K562 (cell line): ENCODE measurements at regions not wholly inside any gene's neighbourhood (a gene's known extent, or its start where the extent isn't known, plus 50 kb on each side); places are given as distances from the start of the nearest gene placed in this dataset.

Source experiments
- ATAC-seq: fragments of 200-7000 bp; cut with Tn5 transposase; 3 replicates; pipeline ENCODE4 v1.9.1; 2020; ENCODE audit warnings: moderate library complexity
- BruUV-seq: library from RNA; stranded (reverse); fragments of 400-500 nt; replicated peaks from 2 replicates; lab custom pipeline; 2021; lab: Mats Ljungman, UMichigan
- CTCF ChIA-PET: fragments of 300-600 bp; formaldehyde crosslinking; extraction: SDS; loops from one replicate; lab custom pipeline; 2021; ENCODE audit warnings: low intra/inter-chr PET ratio; lab: Yijun Ruan, JAX
- POLR2A ChIA-PET: fragments of 300-600, 350-650 bp; sonication (Branson Sonifier 250); formaldehyde crosslinking; extraction: SDS; loops from one replicate; lab custom pipeline; 2021; ENCODE audit warnings: antibody characterized with exemption, inconsistent platforms; lab: Yijun Ruan, JAX
- DNase-seq, 4 experiments: peaks; one replicate each; pipeline versions ENCODE4 v3.0.0 to v3.0.0-alpha.2; 2011 to 2018; ENCODE audit warnings: low spot score in 3 of 4, mixed read lengths in 3 of 4; ENCODE audit errors: extremely low read depth in 1 of 4
- FAIRE-seq: peaks from 2 replicates; lab custom pipeline; 2011; peaks lifted over from hg19 to GRCh38; lab: Jason Lieb, UNC
- H2AFZ ChIP-seq: 2 replicates; pipeline ENCODE4 v1.6.0; 2011; ENCODE audit warnings: low read depth, low read length, control low read depth, inconsistent platforms
- H3K27ac ChIP-seq: fragments of 200-600 bp; 3 replicates; pipeline ENCODE4 v1.8.0; 2011; ENCODE audit warnings: low read depth, mild to moderate bottlenecking, control low read depth, inconsistent platforms, low read length, moderate library complexity, mixed read lengths; ENCODE audit errors: extremely low read depth
- H3K27me3 ChIP-seq, 2 experiments: fragments of 300-600 bp in 1 of 2; 2 replicates in 1 of 2; 3 replicates in 1 of 2; pipeline versions ENCODE4 v1.6.0 to v1.8.0; 2011; ENCODE audit warnings: inconsistent platforms in 2 of 2, low read length in 2 of 2, mild to moderate bottlenecking in 1 of 2, mixed read lengths in 1 of 2, moderate library complexity in 1 of 2; ENCODE audit not compliant: control insufficient read depth in 2 of 2, insufficient read depth in 2 of 2
- H3K36me3 ChIP-seq: fragments of 300-600 bp; 3 replicates; pipeline ENCODE4 v1.8.0; 2011; ENCODE audit warnings: mild to moderate bottlenecking, low read length, inconsistent platforms; ENCODE audit not compliant: control insufficient read depth, insufficient read depth
- H3K4me1 ChIP-seq, 2 experiments: fragments of 200-600 bp in 1 of 2; replicated peaks in 1 of 2; 2 replicates in 1 of 2; 3 replicates in 1 of 2; pipeline versions ENCODE4 v1.5.1 to v1.8.0; 2011; ENCODE audit warnings: inconsistent platforms in 2 of 2, low read length in 2 of 2, mild to moderate bottlenecking in 1 of 2, mixed read lengths in 1 of 2, moderate library complexity in 1 of 2; ENCODE audit not compliant: control insufficient read depth in 2 of 2, insufficient read depth in 2 of 2
- H3K4me2 ChIP-seq: 2 replicates; pipeline ENCODE4 v1.6.1; 2011; ENCODE audit warnings: low read length, control low read depth, inconsistent platforms, mixed read lengths; ENCODE audit not compliant: insufficient read depth
- H3K4me3 ChIP-seq: fragments of 200-600 bp; sonication (generic), shearing (Covaris generic); 2 replicates; pipeline ENCODE4 v1.5.1; 2016; ENCODE audit warnings: control low read depth, inconsistent platforms
- H3K79me2 ChIP-seq: fragments of 200-600 bp; 3 replicates; pipeline ENCODE4 v1.8.0; 2011; ENCODE audit warnings: low read length, inconsistent platforms; ENCODE audit not compliant: control insufficient read depth, insufficient read depth
- H3K9ac ChIP-seq, 2 experiments: 2 replicates each; pipeline versions ENCODE4 v1.6.0 to v1.6.1; 2011; ENCODE audit warnings: low read depth in 2 of 2, low read length in 2 of 2, control low read depth in 1 of 2, inconsistent platforms in 1 of 2, mild to moderate bottlenecking in 1 of 2, mixed read lengths in 1 of 2; ENCODE audit not compliant: insufficient read depth in 1 of 2
- H3K9me1 ChIP-seq: one replicate; pipeline ENCODE4 v1.6.0; 2011; ENCODE audit warnings: inconsistent platforms, mild to moderate bottlenecking, low read length, moderate library complexity; ENCODE audit not compliant: control insufficient read depth, insufficient read depth
- H3K9me3 ChIP-seq: replicated peaks from 2 replicates; pipeline ENCODE4 v1.5.1; 2011; ENCODE audit warnings: low read depth, low read length, inconsistent platforms; ENCODE audit not compliant: control insufficient read depth, insufficient read depth
- H4K20me1 ChIP-seq: replicated peaks from 2 replicates; pipeline ENCODE4 v1.6.1; 2011; ENCODE audit warnings: low read length, inconsistent platforms, mixed read lengths; ENCODE audit not compliant: control insufficient read depth, insufficient read depth
- ATF7 ChIP-seq: fragments of 450-650 bp; IDR thresholded peaks from 2 replicates; pipeline ENCODE4 v1.7.1; 2014; ENCODE audit warnings: mild to moderate bottlenecking, moderate library complexity
- BCOR ChIP-seq: fragments of 450-650 bp; IDR thresholded peaks from 2 replicates; pipeline ENCODE4 v1.6.1; 2016
- CHCHD3 ChIP-seq: fragments of 250-450 bp; sonication (Bioruptor Pico); IDR thresholded peaks from 2 replicates; pipeline ENCODE4 v2.1.2; 2022; ENCODE audit warnings: mild to moderate bottlenecking
- FOS ChIP-seq: IDR thresholded peaks from 3 replicates; pipeline ENCODE4 v1.6.1; 2011; ENCODE audit not compliant: insufficient read length; ENCODE audit errors: extremely low read depth
- GTF2E2 ChIP-seq: fragments of 200-800 bp; sonication (Bioruptor generic); IDR thresholded peaks from 2 replicates; pipeline ENCODE4 v1.6.1; 2016; ENCODE audit warnings: missing genetic modification characterization, missing compliant biosample characterization
- NBN ChIP-seq: fragments of 450-650 bp; IDR thresholded peaks from 2 replicates; pipeline ENCODE4 v1.6.1; 2016; ENCODE audit warnings: low read depth, mild to moderate bottlenecking
- NR2C2 ChIP-seq, 2 experiments: fragments of 200-800 bp in 1 of 2; sonication (Bioruptor generic) in 1 of 2; sonication (generic) in 1 of 2; formaldehyde crosslinking in 1 of 2; IDR thresholded peaks; 2 replicates each; pipeline versions ENCODE4 v1.6.1 to v1.8.0; 2016 to 2022; ENCODE audit warnings: mild to moderate bottlenecking in 1 of 2, missing compliant biosample characterization in 1 of 2, missing genetic modification characterization in 1 of 2, missing genetic modification reagents in 1 of 2
- NR4A1 ChIP-seq, 2 experiments: fragments of 250-450 bp in 1 of 2; fragments of 450-650 bp in 1 of 2; sonication (Bioruptor Pico) in 1 of 2; IDR thresholded peaks; 2 replicates each; pipeline versions ENCODE4 v1.4.0 to v1.6.1; 2016 to 2020; ENCODE audit warnings: mild to moderate bottlenecking in 2 of 2, missing compliant biosample characterization in 1 of 2, missing genetic modification characterization in 1 of 2, moderate library complexity in 1 of 2
- NRF1 ChIP-seq, 2 experiments: fragments of 450-650 bp; IDR thresholded peaks in 1 of 2; conservative IDR thresholded peaks in 1 of 2; 2 replicates each; pipeline ENCODE4 v1.6.1; 2014; ENCODE audit warnings: mild to moderate bottlenecking in 2 of 2
- RNF2 ChIP-seq: sonication (generic); IDR thresholded peaks from 2 replicates; pipeline ENCODE4 v1.6.1; 2016
- STAG1 ChIP-seq: sonication (generic); formaldehyde crosslinking; IDR thresholded peaks from 2 replicates; pipeline ENCODE4 v1.5.0; 2020; ENCODE audit warnings: missing genetic modification reagents, borderline replicate concordance
- ZBTB5 ChIP-seq: fragments of 450-650 bp; IDR thresholded peaks from 2 replicates; pipeline ENCODE4 v1.6.1; 2017; ENCODE audit warnings: antibody characterized with exemption
- ZNF445 ChIP-seq: fragments of 250-450 bp; sonication (Bioruptor Pico); IDR thresholded peaks from 2 replicates; pipeline ENCODE4 v1.4.0; 2020; ENCODE audit warnings: low read depth, mild to moderate bottlenecking, moderate library complexity
- ZNF584 ChIP-seq: fragments of 200-800 bp; sonication (Bioruptor generic); IDR thresholded peaks from 2 replicates; pipeline ENCODE4 v1.6.1; 2016; ENCODE audit warnings: low read depth, mild to moderate bottlenecking, missing genetic modification characterization, missing compliant biosample characterization
- ZNF586 ChIP-seq: fragments of 450-650 bp; formaldehyde crosslinking; conservative IDR thresholded peaks from 2 replicates; pipeline ENCODE4 v1.4.0; 2020; ENCODE audit warnings: mild to moderate bottlenecking, moderate library complexity
- ZNF589 ChIP-seq: fragments of 200-800 bp; sonication (Bioruptor generic); IDR thresholded peaks from 2 replicates; pipeline ENCODE4 v1.6.1; 2016; ENCODE audit warnings: low read depth, missing genetic modification characterization, missing compliant biosample characterization
- ZNF764 ChIP-seq: fragments of 250-450 bp; sonication (Bioruptor Pico); IDR thresholded peaks from 2 replicates; pipeline ENCODE4 v1.4.0; 2020; ENCODE audit warnings: low read depth, mild to moderate bottlenecking, moderate library complexity
- WGBS: fragments of 100-300 bp; shearing (Covaris generic); methylation state at CpG from one replicate; pipeline ENCODE4 v1.1.6; 2016; ENCODE audit warnings: low coverage, mixed read lengths; ENCODE audit not compliant: insufficient coverage; ENCODE audit errors: missing lambda C conversion rate; 5-methylcytosine and 5-hydroxymethylcytosine counted together
- in situ Hi-C: fragments of 300-500 bp; cut with MboI; formaldehyde crosslinking; loops from 4 replicates; pipeline ENCODE4 v1.15.0; 2018; ENCODE audit warnings: inconsistent platforms, mixed read lengths
- intact Hi-C: fragments of 100-400 bp; cut with micrococcal nuclease; formaldehyde crosslinking; loops from 2 replicates; pipeline ENCODE4 v1.14.2; 2022

- Histone ChIP-seq H3K9me3 (no peaks in the 10 kb centered on the region), H3K9me1 (no peaks in the 10 kb centered on the region), H3K9ac (no peak overlapping the region), H4K20me1 (no peaks in the 10 kb centered on the region), H3K4me1 (no peaks in the 10 kb centered on the region), H3K4me2 (no peak overlapping the region), H3K36me3 (no peaks in the 10 kb centered on the region), H3K27me3 (no peaks in the 10 kb centered on the region; a peak in 1 of 5 replicates), H3K27ac (no peak overlapping the region), H2AFZ (no peak overlapping the region), H3K4me3 (no peak overlapping the region), H3K79me2 (no peaks in the 10 kb centered on the region)
- WGBS, result 3% methylated on average over 4 of the region's 4 CpGs
- ATAC-seq, result no peak
- ChIA-PET CTCF (no interaction called here), POLR2A (no interaction called here)
- in situ Hi-C loops, result no loop called here
- TF ChIP-seq CHCHD3 (CRISPR knock-in tag), result no peak
- TF ChIP-seq ZNF584 (CRISPR knock-in tag), result no peak
- no peak for TF ChIP-seq FOS
- no peak for TF ChIP-seq NR4A1 (CRISPR knock-in tag; IDR thresholded peaks at IDR 0.05)
- no peak for TF ChIP-seq NR4A1 (tag; IDR thresholded peaks at IDR 0.05)
- no peak for DNase-seq
- BruUV-seq, result no TSS peak
- intact Hi-C loops, result no loop called here
- no peak for FAIRE-seq
These were observed 294.8 kb upstream of the STT3B start for GRCh38 chr3:31237887-31238286.

GRCh38 chr3:31240013-31240412 lies 292.7 kb upstream of the STT3B start:
- no peaks in the 10 kb centered on the region for H3K4me1 ChIP-seq
- intact Hi-C loops (no loop called here), in situ Hi-C loops (no loop called here)
- DNase-seq (no peak), FAIRE-seq (no peak), ATAC-seq (no peak)
- no peak overlapping the region for H3K4me3 ChIP-seq
- H3K4me2 ChIP-seq, result no peak overlapping the region
- H3K27ac ChIP-seq, result no peak overlapping the region
- no peaks in the 10 kb centered on the region for H3K9me3 ChIP-seq
- WGBS, result 0% methylated on average over 5 of the region's 5 CpGs
- H3K36me3 ChIP-seq, result no peaks in the 10 kb centered on the region
- no peaks in the 10 kb centered on the region for H4K20me1 ChIP-seq
- H3K9ac ChIP-seq, result no peak overlapping the region
- H2AFZ ChIP-seq, result no peak overlapping the region
- no peaks in the 10 kb centered on the region for H3K9me1 ChIP-seq
- H3K79me2 ChIP-seq, result no peaks in the 10 kb centered on the region
- ChIA-PET POLR2A (no interaction called here), CTCF (no interaction called here)
- H3K27me3 ChIP-seq, result no peaks in the 10 kb centered on the region
- BruUV-seq, result no TSS peak
- TF ChIP-seq GTF2E2 (tag) (no peak), NBN (no peak), NR2C2 (CRISPR knock-in tag; IDR thresholded peaks at IDR 0.05) (no peak), NR2C2 (tag; IDR thresholded peaks at IDR 0.05) (no peak), ZNF445 (CRISPR knock-in tag) (no peak), ZNF586 (CRISPR knock-in tag) (no peak), NRF1 (conservative IDR thresholded peaks at IDR 0.05 in 1 of 2, IDR thresholded peaks at IDR 0.05 in 1 of 2) (no peak), ATF7 (no peak), STAG1 (no peak), RNF2 (no peak), ZNF764 (CRISPR knock-in tag) (no peak), ZBTB5 (no peak), BCOR (no peak), ZNF589 (CRISPR knock-in tag) (no peak)
